Epithelial cell of proximal tubule (primary cell): ENCODE measurements at regions not wholly inside any gene's neighbourhood (a gene's known extent, or its start where the extent isn't known, plus 50 kb on each side); places are given as distances from the start of the nearest gene placed in this dataset.
A peak's percentile ranks its signal among the peaks of the same experiment; 100 is the strongest.

Experiments used
- DNase-seq: peaks from one replicate; pipeline ENCODE4 v3.0.0-alpha.2; 2011; ENCODE audit warnings: low read depth
- H3K4me3 ChIP-seq: 2 replicates; pipeline ENCODE4 v1.5.1; 2011; ENCODE audit warnings: low read depth, mild to moderate bottlenecking, low read length
- CTCF ChIP-seq: conservative IDR thresholded peaks from 2 replicates; pipeline ENCODE4 v1.5.1; 2012; ENCODE audit warnings: low read depth, mild to moderate bottlenecking, low read length

GRCh38 chr11:80466570-80466969 is 1025.7 kb upstream of the TENM4 start:
- no peak for DNase-seq
- H3K4me3 ChIP-seq: no peak overlapping the region
- TF ChIP-seq CTCF: no peak

- peak; percentile 40 for DNase-seq
- no peak overlapping the region for H3K4me3 ChIP-seq
These were observed 1021.4 kb upstream of the TENM4 start for GRCh38 chr11:80462211-80462610.

GRCh38 chr11:80458376-80458775 is 1017.5 kb upstream of the TENM4 start:
- no peak overlapping the region for H3K4me3 ChIP-seq

More at GRCh38 chr11:80462211-80462610, 1021.4 kb upstream of the TENM4 start:
- no peak for TF ChIP-seq CTCF

GRCh38 chr11:80457823-80458222 is 1017.0 kb upstream of the TENM4 start:
- no peak for DNase-seq
- TF ChIP-seq CTCF: no peak
- no peak overlapping the region for H3K4me3 ChIP-seq

More at GRCh38 chr11:80458376-80458775, 1017.5 kb upstream of the TENM4 start:
- DNase-seq: no peak
- TF ChIP-seq CTCF: no peak

GRCh38 chr11:80455818-80456217 is 1015.0 kb upstream of the TENM4 start:
- DNase-seq: no peak
- H3K4me3 ChIP-seq: no peak overlapping the region
- TF ChIP-seq CTCF: no peak

GRCh38 chr11:80451105-80451504 is 1010.3 kb upstream of the TENM4 start:
- DNase-seq: no peak
- TF ChIP-seq CTCF: no peak
- no peak overlapping the region for H3K4me3 ChIP-seq

GRCh38 chr11:80448709-80449108 is 1007.9 kb upstream of the TENM4 start:
- no peak for TF ChIP-seq CTCF
- H3K4me3 ChIP-seq: no peak overlapping the region

More at GRCh38 chr11:80448709-80449108, 1007.9 kb upstream of the TENM4 start:
- no peak for DNase-seq
